ENCODE measurements at regions not wholly inside any gene's neighbourhood (a gene's known extent, or its start where the extent isn't known, plus 50 kb on each side); places are given as distances from the start of the nearest gene placed in this dataset.

GRCh38 chr3:181952929-181953328 lies 241.2 kb downstream of the SOX2 start:
- intact Hi-C loops (cut with DNase I, micrococcal nuclease) = no loop called here
- no peak for ATAC-seq
- DNase-seq = no peak

GRCh38 chr3:181955566-181955965 lies 243.8 kb downstream of the SOX2 start:
- ATAC-seq (no peak), DNase-seq (no peak)
- intact Hi-C loops (cut with DNase I, micrococcal nuclease) = no loop called here

GRCh38 chr3:181956122-181956521 lies 244.4 kb downstream of the SOX2 start:
- no peak for ATAC-seq
- peak in 1 of 2 donors; percentile 28 for DNase-seq
- intact Hi-C loops (cut with DNase I, micrococcal nuclease) = no loop called here

- no peak for DNase-seq
- no peak for ATAC-seq
- intact Hi-C loops (cut with DNase I, micrococcal nuclease) = no loop called here
These were observed 254.7 kb downstream of the SOX2 start for GRCh38 chr3:181966393-181966792.

GRCh38 chr3:181969925-181970324 lies 258.2 kb downstream of the SOX2 start:
- ATAC-seq = no peak
- intact Hi-C loops (cut with DNase I, micrococcal nuclease) = no loop called here
- no peak for DNase-seq

- no peak for ATAC-seq
- DNase-seq = no peak
- intact Hi-C loops (cut with DNase I, micrococcal nuclease) = no loop called here
These were observed 259.7 kb downstream of the SOX2 start for GRCh38 chr3:181971424-181971823.

GRCh38 chr3:181974198-181974597 lies 262.5 kb downstream of the SOX2 start:
- no peak for ATAC-seq
- intact Hi-C loops (cut with DNase I, micrococcal nuclease) = no loop called here

GRCh38 chr3:181976526-181976925 lies 264.8 kb downstream of the SOX2 start:
- ATAC-seq = no peak
- no peak for DNase-seq
- intact Hi-C loops (cut with DNase I, micrococcal nuclease) = no loop called here

More at GRCh38 chr3:181974198-181974597, 262.5 kb downstream of the SOX2 start:
- no peak for DNase-seq

- intact Hi-C loops (cut with DNase I, micrococcal nuclease) = no loop called here
- DNase-seq (no peak), ATAC-seq (no peak)
These were observed 273.7 kb downstream of the SOX2 start for GRCh38 chr3:181985386-181985785.

- no peak for ATAC-seq
- DNase-seq = no peak
- intact Hi-C loops (cut with DNase I, micrococcal nuclease) = no loop called here
These were observed 276.0 kb downstream of the SOX2 start for GRCh38 chr3:181987736-181988135.

- ATAC-seq (no peak), DNase-seq (no peak)
- intact Hi-C loops (cut with DNase I, micrococcal nuclease) = no loop called here
These were observed 287.1 kb downstream of the SOX2 start for GRCh38 chr3:181998828-181999227.

- no peak for DNase-seq
- no peak for ATAC-seq
- intact Hi-C loops (cut with DNase I, micrococcal nuclease) = no loop called here
These were observed 287.6 kb downstream of the SOX2 start for GRCh38 chr3:181999314-181999713.

- no peak for DNase-seq
- ATAC-seq = no peak
- intact Hi-C loops (cut with DNase I, micrococcal nuclease) = no loop called here
These were observed 288.7 kb downstream of the SOX2 start for GRCh38 chr3:182000447-182000846.

GRCh38 chr3:182005219-182005618 lies 293.5 kb downstream of the SOX2 start:
- intact Hi-C loops (cut with DNase I, micrococcal nuclease) = no loop called here
- no peak for ATAC-seq
- no peak for DNase-seq

GRCh38 chr3:182005701-182006100 lies 294.0 kb downstream of the SOX2 start:
- DNase-seq = no peak
- no peak for ATAC-seq
- intact Hi-C loops (cut with DNase I, micrococcal nuclease) = no loop called here

- intact Hi-C loops (cut with DNase I, micrococcal nuclease) = no loop called here
- DNase-seq (no peak), ATAC-seq (no peak)
These were observed 294.7 kb downstream of the SOX2 start for GRCh38 chr3:182006431-182006830.

- DNase-seq (no peak), ATAC-seq (no peak)
- intact Hi-C loops (cut with DNase I, micrococcal nuclease) = no loop called here
These were observed 295.7 kb downstream of the SOX2 start for GRCh38 chr3:182007441-182007840.

GRCh38 chr3:182018361-182018760 lies 306.6 kb downstream of the SOX2 start:
- intact Hi-C loops (cut with DNase I, micrococcal nuclease) = no loop called here
- DNase-seq = no peak
- ATAC-seq = no peak

- DNase-seq (no peak), ATAC-seq (no peak)
- intact Hi-C loops (cut with DNase I, micrococcal nuclease) = no loop called here
These were observed 308.2 kb downstream of the SOX2 start for GRCh38 chr3:182019926-182020325.

GRCh38 chr3:182023843-182024242 lies 312.1 kb downstream of the SOX2 start:
- ATAC-seq (no peak), DNase-seq (no peak)
- intact Hi-C loops (cut with DNase I, micrococcal nuclease) = no loop called here

- no peak for DNase-seq
- intact Hi-C loops (cut with DNase I, micrococcal nuclease) = no loop called here
- no peak for ATAC-seq
These were observed 315.6 kb downstream of the SOX2 start for GRCh38 chr3:182027366-182027765.

GRCh38 chr3:182028081-182028480 lies 316.4 kb downstream of the SOX2 start:
- intact Hi-C loops (cut with DNase I, micrococcal nuclease) = no loop called here
- DNase-seq = no peak
- no peak for ATAC-seq

Data from left colon (tissue), 2 donors.